ENCODE measurements at regions not wholly inside any gene's neighbourhood (a gene's known extent, or its start where the extent isn't known, plus 50 kb on each side); places are given as distances from the start of the nearest gene placed in this dataset.

- TF ChIP-seq POLR2A (IDR thresholded peaks at IDR 0.05) (no peak), CTCF (IDR thresholded peaks at IDR 0.05 in 4 of 5, conservative IDR thresholded peaks at IDR 0.05 in 1 of 5) (no peak)
- peak in 1 of 2 donors; percentile 19 for DNase-seq
- intact Hi-C loops (cut with DNase I; ENCODE audit: low total_unique reads) = no loop called here
- Histone ChIP-seq H3K4me1 (no peaks in the 10 kb centered on the region), H3K27me3 (peaks cover 0 to 3% (median 0%) of the 10 kb centered on the region in 3 donors), H3K4me3 (no peak overlapping the region), H3K27ac (no peak overlapping the region), H3K36me3 (no peaks in the 10 kb centered on the region), H3K9me3 (no peaks in the 10 kb centered on the region)
- in situ Hi-C loops (cut with MboI; ENCODE audit: low sequenced_read_pairs in 4 of 4) = no loop called here
- ATAC-seq = no peak
Observed at GRCh38 chr6:167504385-167504961, 179.6 kb downstream of the TTLL2 start.

GRCh38 chr6:167505199-167505598, 180.3 kb downstream of the TTLL2 start:
- Histone ChIP-seq H3K36me3 (no peaks in the 10 kb centered on the region), H3K9me3 (no peaks in the 10 kb centered on the region), H3K4me1 (no peaks in the 10 kb centered on the region), H3K27me3 (peaks cover 0 to 4% (median 0%) of the 10 kb centered on the region in 3 donors), H3K4me3 (no peak overlapping the region), H3K27ac (no peak overlapping the region)
- intact Hi-C loops (cut with DNase I; ENCODE audit: low total_unique reads) (no loop called here), in situ Hi-C loops (cut with MboI; ENCODE audit: low sequenced_read_pairs in 4 of 4) (no loop called here)
- no peak for TF ChIP-seq POLR2A (IDR thresholded peaks at IDR 0.05)
- no peak for TF ChIP-seq CTCF (IDR thresholded peaks at IDR 0.05 in 4 of 5, conservative IDR thresholded peaks at IDR 0.05 in 1 of 5)
- ATAC-seq (no peak), DNase-seq (no peak)

GRCh38 chr6:167505782-167506181, 180.9 kb downstream of the TTLL2 start:
- DNase-seq = no peak
- in situ Hi-C loops (cut with MboI; ENCODE audit: low sequenced_read_pairs in 4 of 4) = no loop called here
- Histone ChIP-seq H3K27ac (no peak overlapping the region), H3K36me3 (no peaks in the 10 kb centered on the region), H3K9me3 (no peaks in the 10 kb centered on the region), H3K4me3 (no peak overlapping the region), H3K27me3 (peaks cover 0 to 7% (median 3%) of the 10 kb centered on the region in 3 donors), H3K4me1 (no peaks in the 10 kb centered on the region)
- no peak for ATAC-seq
- intact Hi-C loops (cut with DNase I; ENCODE audit: low total_unique reads) = no loop called here
- TF ChIP-seq POLR2A (IDR thresholded peaks at IDR 0.05) (no peak), CTCF (IDR thresholded peaks at IDR 0.05 in 4 of 5, conservative IDR thresholded peaks at IDR 0.05 in 1 of 5) (no peak)

GRCh38 chr6:167506443-167507301, 181.8 kb downstream of the TTLL2 start:
- in situ Hi-C loops (cut with MboI; ENCODE audit: low sequenced_read_pairs in 4 of 4) (no loop called here), intact Hi-C loops (cut with DNase I; ENCODE audit: low total_unique reads) (no loop called here)
- Histone ChIP-seq H3K27me3 (peaks cover 0 to 7% (median 4%) of the 10 kb centered on the region in 3 donors), H3K36me3 (no peaks in the 10 kb centered on the region), H3K27ac (no peak overlapping the region), H3K4me1 (no peaks in the 10 kb centered on the region), H3K4me3 (no peak overlapping the region), H3K9me3 (no peaks in the 10 kb centered on the region)
- no peak for DNase-seq
- ATAC-seq = no peak
- TF ChIP-seq POLR2A (IDR thresholded peaks at IDR 0.05) = no peak
- no peak for TF ChIP-seq CTCF (IDR thresholded peaks at IDR 0.05 in 4 of 5, conservative IDR thresholded peaks at IDR 0.05 in 1 of 5)
